ENCODE measurements at regions not wholly inside any gene's neighbourhood (a gene's known extent, or its start where the extent isn't known, plus 50 kb on each side); places are given as distances from the start of the nearest gene placed in this dataset.

- TF ChIP-seq CTCF (IDR thresholded peaks at IDR 0.05) (no peak), POLR2AphosphoS5 (IDR thresholded peaks at IDR 0.05) (no peak)
These were observed 198.3 kb upstream of the PLET1 start for GRCh38 chr11:112459001-112459400.

Data from breast epithelium (tissue), 3 donors.